Keratinocyte (primary cell): ENCODE measurements at regions not wholly inside any gene's neighbourhood (a gene's known extent, or its start where the extent isn't known, plus 50 kb on each side); places are given as distances from the start of the nearest gene placed in this dataset.

Source experiments
- DNase-seq: peaks from one replicate; pipeline ENCODE4 v3.0.0-alpha.2; 2011; ENCODE audit warnings: low read depth, missing footprints, low spot score
- FAIRE-seq: peaks from 2 replicates; lab custom pipeline; 2011; peaks lifted over from hg19 to GRCh38; lab: Jason Lieb, UNC
- H2AFZ ChIP-seq: 2 replicates; pipeline ENCODE4 v1.6.0; 2012; ENCODE audit warnings: low read length, control low read depth, inconsistent platforms; ENCODE audit not compliant: control insufficient read depth
- H3K27ac ChIP-seq: 2 replicates; pipeline ENCODE4 v1.5.1; 2011; ENCODE audit warnings: low read length; ENCODE audit not compliant: control insufficient read depth, insufficient read depth
- H3K27me3 ChIP-seq: 3 replicates; pipeline ENCODE4 v1.6.0; 2011; ENCODE audit warnings: low read length; ENCODE audit not compliant: control insufficient read depth, insufficient read depth; ENCODE audit errors: extremely low read depth
- H3K36me3 ChIP-seq, 2 experiments: 2 replicates in 1 of 2; 3 replicates in 1 of 2; pipeline ENCODE4 v1.5.1; 2011; ENCODE audit warnings: low read length in 2 of 2, mild to moderate bottlenecking in 1 of 2; ENCODE audit not compliant: control insufficient read depth in 2 of 2, insufficient read depth in 2 of 2; ENCODE audit errors: extremely low read depth in 1 of 2
- H3K4me1 ChIP-seq: 3 replicates; pipeline ENCODE4 v1.5.1; 2011; ENCODE audit warnings: low read length; ENCODE audit not compliant: control insufficient read depth, insufficient read depth; ENCODE audit errors: extremely low read depth
- H3K4me2 ChIP-seq: 3 replicates; pipeline ENCODE4 v1.6.0; 2011; ENCODE audit warnings: low read depth, low read length; ENCODE audit not compliant: control insufficient read depth, insufficient read depth; ENCODE audit errors: extremely low read depth
- H3K4me3 ChIP-seq, 3 experiments: fragments of 200-600 bp in 1 of 3; sonication (generic) in 1 of 3; 2 replicates in 2 of 3; 3 replicates in 1 of 3; pipeline ENCODE4 v1.5.1; 2011 to 2016; ENCODE audit warnings: low read length in 3 of 3, mild to moderate bottlenecking in 3 of 3, control low read depth in 2 of 3, inconsistent platforms in 1 of 3, low read depth in 1 of 3, mixed read lengths in 1 of 3, mixed run types in 1 of 3, moderate library complexity in 1 of 3; ENCODE audit not compliant: control insufficient read depth in 2 of 3, insufficient read depth in 2 of 3; ENCODE audit errors: extremely low read depth in 1 of 3
- H3K79me2 ChIP-seq: 2 replicates; pipeline ENCODE4 v1.6.0; 2012; ENCODE audit warnings: low read length; ENCODE audit not compliant: control insufficient read depth, insufficient read depth
- H3K9ac ChIP-seq: 3 replicates; pipeline ENCODE4 v1.6.0; 2011; ENCODE audit warnings: low read length; ENCODE audit not compliant: control insufficient read depth, insufficient read depth; ENCODE audit errors: extremely low read depth
- H3K9me1 ChIP-seq: 3 replicates; pipeline ENCODE4 v1.6.0; 2011; ENCODE audit warnings: low read length; ENCODE audit not compliant: control insufficient read depth, insufficient read depth; ENCODE audit errors: extremely low read depth
- H3K9me3 ChIP-seq: 2 replicates; pipeline ENCODE4 v1.5.1; 2012; ENCODE audit warnings: low read depth, low read length; ENCODE audit not compliant: control insufficient read depth
- H4K20me1 ChIP-seq: 3 replicates; pipeline ENCODE4 v1.6.0; 2011; ENCODE audit warnings: low read length; ENCODE audit not compliant: control insufficient read depth, insufficient read depth; ENCODE audit errors: extremely low read depth
- CTCF ChIP-seq, 3 experiments: IDR thresholded peaks in 1 of 3; conservative IDR thresholded peaks in 1 of 3; optimal IDR thresholded peaks in 1 of 3; 2 replicates in 2 of 3; 3 replicates in 1 of 3; pipeline versions ENCODE3 to v1.5.1; 2011; ENCODE audit warnings: low read length in 3 of 3, mild to moderate bottlenecking in 3 of 3, moderate library complexity in 2 of 3, control low read depth in 1 of 3, inconsistent platforms in 1 of 3; ENCODE audit not compliant: insufficient read depth in 2 of 3; ENCODE audit errors: extremely low read depth in 1 of 3
- EZH2 ChIP-seq: IDR thresholded peaks from one replicate; pipeline ENCODE4 v1.6.1; 2012; ENCODE audit warnings: inconsistent platforms, mild to moderate bottlenecking, low read length, moderate library complexity
- dilution Hi-C: fragments of 300-500 bp; cut with MboI; formaldehyde crosslinking; loops from one replicate; pipeline ENCODE4 v1.7.0; 2020; ENCODE audit warnings: low sequenced_read_pairs; ENCODE audit not compliant: extremely low pct_ligation_motif_present

GRCh38 chr2:206863196-206863595 lies 76.1 kb upstream of the CPO start:
- dilution Hi-C loops: no loop called here
- FAIRE-seq (no peak), DNase-seq (no peak)
- Histone ChIP-seq H3K9me3 (no peaks in the 10 kb centered on the region), H3K4me3 (no peak overlapping the region), H3K9me1 (no peaks in the 10 kb centered on the region), H3K4me1 (no peaks in the 10 kb centered on the region), H3K9ac (no peak overlapping the region), H3K27ac (no peak overlapping the region), H3K27me3 (no peaks in the 10 kb centered on the region), H2AFZ (no peak overlapping the region), H3K4me2 (no peak overlapping the region), H4K20me1 (no peaks in the 10 kb centered on the region), H3K36me3 (no peaks in the 10 kb centered on the region), H3K79me2 (no peaks in the 10 kb centered on the region)
- TF ChIP-seq EZH2: no peak
- TF ChIP-seq CTCF (optimal IDR thresholded peaks at IDR 0.05 in 1 of 3, IDR thresholded peaks at IDR 0.05 in 1 of 3, conservative IDR thresholded peaks at IDR 0.05 in 1 of 3; ENCODE audit: extremely low read depth in 1 of 3, insufficient read depth in 2 of 3, low read length in 3 of 3): no peak

- no peak for DNase-seq
- Histone ChIP-seq H3K27ac (no peak overlapping the region), H3K4me1 (no peaks in the 10 kb centered on the region), H3K9me1 (no peaks in the 10 kb centered on the region), H3K4me2 (no peak overlapping the region), H3K4me3 (no peak overlapping the region), H3K9ac (no peak overlapping the region), H4K20me1 (no peaks in the 10 kb centered on the region), H3K27me3 (no peaks in the 10 kb centered on the region), H3K36me3 (no peaks in the 10 kb centered on the region), H3K9me3 (no peaks in the 10 kb centered on the region), H2AFZ (no peak overlapping the region), H3K79me2 (no peaks in the 10 kb centered on the region)
- no peak for FAIRE-seq
- dilution Hi-C loops: no loop called here
- TF ChIP-seq EZH2 (no peak), CTCF (optimal IDR thresholded peaks at IDR 0.05 in 1 of 3, IDR thresholded peaks at IDR 0.05 in 1 of 3, conservative IDR thresholded peaks at IDR 0.05 in 1 of 3; ENCODE audit: extremely low read depth in 1 of 3, insufficient read depth in 2 of 3, low read length in 3 of 3) (no peak)
Observed at GRCh38 chr2:206863716-206864115, 75.6 kb upstream of the CPO start.
